Activated CD8-positive, alpha-beta memory T cell treated with anti-CD3 and anti-CD28 coated beads for 36 hours (primary cell): ENCODE measurements at regions not wholly inside any gene's neighbourhood (a gene's known extent, or its start where the extent isn't known, plus 50 kb on each side); places are given as distances from the start of the nearest gene placed in this dataset.

ENCODE experiments used
- CTCF ChIA-PET: fragments of 350-600 bp; sonication (Branson Sonifier 250); formaldehyde crosslinking; loops from one replicate; lab custom pipeline; 2021; ENCODE audit warnings: antibody characterized with exemption; lab: Charles Lee
- POLR2A ChIA-PET: fragments of 350-600 bp; sonication (Branson Sonifier 250); formaldehyde crosslinking; loops from one replicate; lab custom pipeline; 2021; ENCODE audit warnings: antibody characterized with exemption; lab: Charles Lee

GRCh38 chr13:85362980-85363379 is 436.2 kb downstream of the SLITRK6 start:
- POLR2A ChIA-PET, result no interaction called here
- CTCF ChIA-PET, result no interaction called here

GRCh38 chr13:85347251-85347650 is 452.0 kb downstream of the SLITRK6 start:
- CTCF ChIA-PET, result no interaction called here
- POLR2A ChIA-PET, result no interaction called here

GRCh38 chr13:85334187-85334586 is 465.0 kb downstream of the SLITRK6 start:
- CTCF ChIA-PET, result no interaction called here
- POLR2A ChIA-PET, result no interaction called here

- CTCF ChIA-PET, result no interaction called here
- POLR2A ChIA-PET, result no interaction called here
These were observed 465.7 kb downstream of the SLITRK6 start for GRCh38 chr13:85333506-85334020.

GRCh38 chr13:85332615-85333014 is 466.6 kb downstream of the SLITRK6 start:
- ChIA-PET POLR2A (no interaction called here), CTCF (no interaction called here)

- POLR2A ChIA-PET, result no interaction called here
- CTCF ChIA-PET, result no interaction called here
These were observed 477.5 kb downstream of the SLITRK6 start for GRCh38 chr13:85321734-85322133.

- POLR2A ChIA-PET, result no interaction called here
- CTCF ChIA-PET, result no interaction called here
These were observed 481.4 kb downstream of the SLITRK6 start for GRCh38 chr13:85317781-85318180.

GRCh38 chr13:85316506-85317025 is 482.7 kb downstream of the SLITRK6 start:
- ChIA-PET CTCF (no interaction called here), POLR2A (no interaction called here)

- CTCF ChIA-PET, result no interaction called here
- POLR2A ChIA-PET, result no interaction called here
These were observed 484.5 kb downstream of the SLITRK6 start for GRCh38 chr13:85314686-85315085.

- ChIA-PET CTCF (no interaction called here), POLR2A (no interaction called here)
These were observed 485.3 kb downstream of the SLITRK6 start for GRCh38 chr13:85313761-85314503.

GRCh38 chr13:85312071-85312470 is 487.1 kb downstream of the SLITRK6 start:
- POLR2A ChIA-PET, result no interaction called here
- CTCF ChIA-PET, result no interaction called here

GRCh38 chr13:85303630-85304029 is 495.6 kb downstream of the SLITRK6 start:
- CTCF ChIA-PET, result no interaction called here
- POLR2A ChIA-PET, result no interaction called here

- CTCF ChIA-PET, result no interaction called here
- POLR2A ChIA-PET, result no interaction called here
These were observed 500.8 kb downstream of the SLITRK6 start for GRCh38 chr13:85298387-85298924.

GRCh38 chr13:85288698-85289097 is 510.5 kb downstream of the SLITRK6 start:
- POLR2A ChIA-PET, result no interaction called here
- CTCF ChIA-PET, result no interaction called here

GRCh38 chr13:85287528-85287927 is 511.7 kb downstream of the SLITRK6 start:
- ChIA-PET POLR2A (no interaction called here), CTCF (no interaction called here)

GRCh38 chr13:85286081-85286480 is 513.1 kb downstream of the SLITRK6 start:
- CTCF ChIA-PET, result no interaction called here
- POLR2A ChIA-PET, result no interaction called here

- CTCF ChIA-PET, result no interaction called here
These were observed 514.9 kb downstream of the SLITRK6 start for GRCh38 chr13:85284349-85284748.

GRCh38 chr13:85283408-85283807 is 515.8 kb downstream of the SLITRK6 start:
- ChIA-PET CTCF (no interaction called here), POLR2A (no interaction called here)

More at GRCh38 chr13:85284349-85284748, 514.9 kb downstream of the SLITRK6 start:
- POLR2A ChIA-PET, result no interaction called here

- ChIA-PET CTCF (no interaction called here), POLR2A (no interaction called here)
These were observed 516.3 kb downstream of the SLITRK6 start for GRCh38 chr13:85282876-85283275.

GRCh38 chr13:85278851-85279250 is 520.4 kb downstream of the SLITRK6 start:
- ChIA-PET POLR2A (no interaction called here), CTCF (no interaction called here)

- POLR2A ChIA-PET, result no interaction called here
- CTCF ChIA-PET, result no interaction called here
These were observed 521.5 kb downstream of the SLITRK6 start for GRCh38 chr13:85277748-85278147.
